Caco-2 (cell line): ENCODE measurements at regions not wholly inside any gene's neighbourhood (a gene's known extent, or its start where the extent isn't known, plus 50 kb on each side); places are given as distances from the start of the nearest gene placed in this dataset.

Experiments
- BruUV-seq: library from RNA; stranded (reverse); fragments of 400-500 nt; replicated peaks from 2 replicates; lab custom pipeline; 2021; lab: Mats Ljungman, UMichigan
- CTCF ChIA-PET: fragments of 300-600 bp; sonication (Branson Sonifier 250); formaldehyde crosslinking; loops from one replicate; lab custom pipeline; 2022; ENCODE audit warnings: antibody characterized with exemption; lab: Charles Lee
- POLR2A ChIA-PET: fragments of 300-600 bp; sonication (Branson Sonifier 250); formaldehyde crosslinking; loops from one replicate; lab custom pipeline; 2022; ENCODE audit warnings: antibody characterized with exemption; lab: Charles Lee
- DNase-seq, 2 experiments: peaks; one replicate each; pipeline versions ENCODE4 v3.0.0 to v3.0.0-alpha.2; 2020 to 2022
- H3K27me3 ChIP-seq: replicated peaks from 2 replicates; pipeline ENCODE4 v1.6.0; 2011; ENCODE audit warnings: low read length; ENCODE audit not compliant: control insufficient read depth, insufficient read depth
- H3K36me3 ChIP-seq: 2 replicates; pipeline ENCODE4 v1.5.1; 2011; ENCODE audit warnings: low read length; ENCODE audit not compliant: control insufficient read depth, insufficient read depth
- H3K4me1 ChIP-seq: fragments of 250-450 bp; sonication (Bioruptor Pico); 2 replicates; pipeline ENCODE4 v1.5.1; 2020; ENCODE audit warnings: mild to moderate bottlenecking
- H3K4me3 ChIP-seq: 2 replicates; pipeline ENCODE4 v1.5.1; 2011; ENCODE audit warnings: low read depth, mild to moderate bottlenecking, control low read depth, low read length
- H3K9me3 ChIP-seq: fragments of 250-450 bp; sonication (Bioruptor Pico); 2 replicates; pipeline ENCODE4 v1.5.1; 2020; ENCODE audit warnings: mild to moderate bottlenecking, moderate library complexity
- H3K27ac Mint-ChIP-seq: one replicate; pipeline ENCODE4 v1.8.0; 2022; ENCODE audit warnings: mixed read lengths; ENCODE audit not compliant: unreplicated experiment
- H3K27me3 Mint-ChIP-seq: one replicate; pipeline ENCODE4 v1.8.0; 2022; ENCODE audit warnings: mixed read lengths; ENCODE audit not compliant: insufficient read depth, unreplicated experiment
- H3K36me3 Mint-ChIP-seq: one replicate; pipeline ENCODE4 v1.8.0; 2022; ENCODE audit warnings: mild to moderate bottlenecking, mixed read lengths; ENCODE audit not compliant: insufficient read depth, unreplicated experiment
- H3K4me1 Mint-ChIP-seq: one replicate; pipeline ENCODE4 v1.8.0; 2022; ENCODE audit warnings: low read depth, mixed read lengths; ENCODE audit not compliant: unreplicated experiment
- H3K4me3 Mint-ChIP-seq: one replicate; pipeline ENCODE4 v1.8.0; 2022; ENCODE audit warnings: mild to moderate bottlenecking, moderate library complexity, mixed read lengths; ENCODE audit not compliant: unreplicated experiment
- H3K9me3 Mint-ChIP-seq: one replicate; pipeline ENCODE4 v1.8.0; 2022; ENCODE audit warnings: mixed read lengths; ENCODE audit not compliant: unreplicated experiment
- CTCF ChIP-seq, 2 experiments: fragments of 200-600 bp in 1 of 2; IDR thresholded peaks; 1 replicate in 1 of 2; 2 replicates in 1 of 2; pipeline versions ENCODE4 v1.5.1 to v1.8.0; 2011 to 2022; ENCODE audit warnings: antibody characterized with exemption in 1 of 2, control low read depth in 1 of 2, inconsistent platforms in 1 of 2, low read depth in 1 of 2, low read length in 1 of 2, mild to moderate bottlenecking in 1 of 2, moderate library complexity in 1 of 2; ENCODE audit not compliant: insufficient read depth in 1 of 2, severe bottlenecking in 1 of 2, unreplicated experiment in 1 of 2
- intact Hi-C: fragments of 100-400 bp; cut with micrococcal nuclease; formaldehyde crosslinking; loops from one replicate; pipeline ENCODE4 v1.10.0; 2022; ENCODE audit not compliant: unreplicated experiment

- H3K27me3 ChIP-seq = no peaks in the 10 kb centered on the region
- H3K4me1 Mint-ChIP-seq = peaks cover 18% of the 10 kb centered on the region
- no peaks in the 10 kb centered on the region for H3K9me3 ChIP-seq
- peaks cover 13% of the 10 kb centered on the region for H3K4me1 ChIP-seq
- intact Hi-C loops = no loop called here
- H3K4me3 Mint-ChIP-seq = no peak overlapping the region
- BruUV-seq = no TSS peak
- CTCF ChIA-PET = no interaction called here
- DNase-seq = no peak
- no peaks in the 10 kb centered on the region for H3K27me3 Mint-ChIP-seq
- H3K27ac Mint-ChIP-seq = no peak overlapping the region
- POLR2A ChIA-PET = no interaction called here
- no peaks in the 10 kb centered on the region for H3K9me3 Mint-ChIP-seq
- no peak overlapping the region for H3K4me3 ChIP-seq
- H3K36me3 ChIP-seq = no peaks in the 10 kb centered on the region
- no peaks in the 10 kb centered on the region for H3K36me3 Mint-ChIP-seq
- TF ChIP-seq CTCF (IDR thresholded peaks at IDR 0.05; ENCODE audit: insufficient read depth in 1 of 2, low read depth in 1 of 2, low read length in 1 of 2, severe bottlenecking in 1 of 2, unreplicated experiment in 1 of 2) = no peak
These were observed 100.0 kb downstream of the VEGFA start for GRCh38 chr6:43869792-43870659.

GRCh38 chr6:43869079-43869710, 99.2 kb downstream of the VEGFA start:
- intact Hi-C loops = no loop called here
- H3K4me3 Mint-ChIP-seq = no peak overlapping the region
- peak overlapping the region; percentile 23 for H3K27ac Mint-ChIP-seq
- no peak for TF ChIP-seq CTCF (IDR thresholded peaks at IDR 0.05; ENCODE audit: insufficient read depth in 1 of 2, low read depth in 1 of 2, low read length in 1 of 2, severe bottlenecking in 1 of 2, unreplicated experiment in 1 of 2)
- BruUV-seq = no TSS peak
- peaks cover 5% of the 10 kb centered on the region for H3K4me1 ChIP-seq
- DNase-seq = no peak
- H3K9me3 ChIP-seq = no peaks in the 10 kb centered on the region
- ChIA-PET POLR2A (no interaction called here), CTCF (no interaction called here)
- no peaks in the 10 kb centered on the region for H3K9me3 Mint-ChIP-seq
- H3K4me1 Mint-ChIP-seq = peaks cover 12% of the 10 kb centered on the region
- H3K36me3 ChIP-seq = no peaks in the 10 kb centered on the region
- no peak overlapping the region for H3K4me3 ChIP-seq
- no peaks in the 10 kb centered on the region for H3K27me3 Mint-ChIP-seq
- H3K36me3 Mint-ChIP-seq = no peaks in the 10 kb centered on the region
- no peaks in the 10 kb centered on the region for H3K27me3 ChIP-seq

- BruUV-seq = no TSS peak
- H3K9me3 Mint-ChIP-seq = no peaks in the 10 kb centered on the region
- no peak for TF ChIP-seq CTCF (IDR thresholded peaks at IDR 0.05; ENCODE audit: insufficient read depth in 1 of 2, low read depth in 1 of 2, low read length in 1 of 2, severe bottlenecking in 1 of 2, unreplicated experiment in 1 of 2)
- H3K36me3 ChIP-seq = no peaks in the 10 kb centered on the region
- H3K27me3 Mint-ChIP-seq = no peaks in the 10 kb centered on the region
- H3K4me1 Mint-ChIP-seq = peaks cover 6% of the 10 kb centered on the region
- no peak overlapping the region for H3K4me3 ChIP-seq
- H3K9me3 ChIP-seq = no peaks in the 10 kb centered on the region
- ChIA-PET CTCF (interaction anchor here (0.7 kb wide), 1 partner anchor 59 kb away, joined by 5 read pairs; no protein-coding TSS in a partner anchor), POLR2A (interaction anchor here (1.1 kb wide), 1 partner anchor 13 kb away, joined by 4 read pairs; no protein-coding TSS in a partner anchor)
- H3K27me3 ChIP-seq = no peaks in the 10 kb centered on the region
- no peak for DNase-seq
- intact Hi-C loops = no loop called here
- peak overlapping the region; percentile 23 for H3K27ac Mint-ChIP-seq
- H3K4me3 Mint-ChIP-seq = no peak overlapping the region
- H3K36me3 Mint-ChIP-seq = no peaks in the 10 kb centered on the region
- H3K4me1 ChIP-seq = no peaks in the 10 kb centered on the region
These were observed 98.5 kb downstream of the VEGFA start for GRCh38 chr6:43868467-43868866.
